Fibroblast of skin of abdomen (primary cell): ENCODE measurements at regions not wholly inside any gene's neighbourhood (a gene's known extent, or its start where the extent isn't known, plus 50 kb on each side); places are given as distances from the start of the nearest gene placed in this dataset.
"Not testable (repeated sequence)": the region's sequence is repeated elsewhere in the genome, so short reads cannot be mapped to it uniquely, and the experiment has no call there.

ENCODE experiments used
- DNase-seq: peaks from one replicate; pipeline ENCODE4 v3.0.0-alpha.2; 2013

GRCh38 chr9:138213748-138214147, 336.2 kb downstream of the CACNA1B start:
- DNase-seq = not testable (repeated sequence)

- not testable (repeated sequence) for DNase-seq
Measured at GRCh38 chr9:138214548-138214947, 337.0 kb downstream of the CACNA1B start.

DNA sequence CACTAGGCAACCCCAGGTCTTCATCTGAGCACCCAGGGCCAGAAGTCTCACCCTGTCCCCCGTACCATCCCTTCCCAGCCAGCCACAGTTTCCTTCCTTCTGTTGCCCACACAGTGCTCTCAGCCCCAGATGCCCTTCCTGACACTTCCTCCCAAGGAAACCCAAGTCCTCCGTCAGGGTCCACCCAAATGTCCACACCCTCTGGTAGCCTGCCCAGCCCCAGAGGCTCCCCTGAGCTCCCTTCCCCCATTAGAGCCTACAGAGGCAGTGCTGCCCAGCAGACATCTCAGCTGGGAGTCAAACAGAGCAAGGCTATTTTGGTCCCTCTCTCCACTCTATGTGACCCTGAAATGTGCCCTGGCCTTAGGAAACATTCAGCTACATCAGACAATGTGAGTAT, 338.0 kb downstream of the CACNA1B start:
- DNase-seq = not testable (repeated sequence)

- not testable (repeated sequence) for DNase-seq
Measured at GRCh38 chr9:138216817-138217216, 339.2 kb downstream of the CACNA1B start.

DNA sequence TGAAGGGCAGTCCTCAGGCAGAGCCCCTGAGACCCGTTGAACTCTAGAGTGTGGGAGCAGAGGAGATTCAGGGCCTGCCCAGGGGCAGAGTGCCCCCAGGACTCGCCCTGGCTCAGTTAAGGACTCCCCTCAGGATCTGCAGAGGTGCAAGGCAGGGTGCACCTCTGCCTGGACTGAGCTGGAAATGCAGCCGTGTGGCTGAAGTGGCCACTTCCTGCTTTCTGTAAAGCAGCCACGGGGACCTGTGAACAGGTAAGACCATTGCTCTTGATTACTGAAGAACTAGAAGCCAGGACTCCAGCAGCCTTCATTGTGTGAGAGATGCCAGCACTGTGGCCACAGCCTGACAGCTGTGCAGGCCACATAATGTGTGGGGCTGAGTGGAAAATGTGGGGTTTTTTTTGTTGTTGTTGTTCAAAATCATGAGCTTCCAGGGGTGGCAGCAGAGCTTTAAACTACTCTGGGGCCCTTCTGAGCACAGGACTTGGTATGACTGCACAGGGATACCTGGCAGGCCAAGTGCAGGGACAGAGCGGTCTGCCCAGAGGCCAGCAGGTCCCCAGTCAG, 339.8 kb downstream of the CACNA1B start:
- DNase-seq = not testable (repeated sequence)

GRCh38 chr9:138219249-138219648, 341.7 kb downstream of the CACNA1B start:
- not testable (repeated sequence) for DNase-seq

GRCh38 chr9:138221446-138222054, 344.0 kb downstream of the CACNA1B start:
- DNase-seq = not testable (repeated sequence)

GRCh38 chr9:138237099-138237498, 359.5 kb downstream of the CACNA1B start:
- DNase-seq = not testable (repeated sequence)

DNA sequence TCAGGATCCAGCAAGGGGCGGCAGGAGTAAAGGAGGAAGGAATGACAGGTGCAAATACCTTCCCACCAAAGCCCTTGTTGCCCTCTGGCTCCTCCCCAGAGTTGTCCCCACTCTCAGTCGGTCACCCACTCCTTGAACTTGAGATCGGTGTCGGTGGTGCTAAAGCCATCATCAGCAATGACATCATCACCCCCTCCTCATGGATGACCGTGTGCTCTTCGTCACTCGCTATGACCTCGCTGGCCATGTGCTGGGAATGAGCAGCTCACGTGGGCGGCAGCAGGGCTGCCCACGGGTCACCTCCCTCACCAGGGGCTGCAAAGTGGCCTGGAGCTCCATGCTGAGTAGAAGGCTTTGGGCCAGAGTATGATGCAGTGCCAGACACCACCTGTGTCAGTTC, 405.3 kb downstream of the CACNA1B start:
- not testable (repeated sequence) for DNase-seq
